Colonic mucosa (tissue), 4 donors: ENCODE measurements at regions not wholly inside any gene's neighbourhood (a gene's known extent, or its start where the extent isn't known, plus 50 kb on each side); places are given as distances from the start of the nearest gene placed in this dataset.

ENCODE experiments used
- DNase-seq: peaks from one replicate; pipeline ENCODE4 v3.0.0-alpha.2; 2020
- H3K27ac ChIP-seq: fragments of 200-600 bp; one replicate; pipeline ENCODE4 v1.8.0; 2021
- H3K27me3 ChIP-seq: fragments of 200-600 bp; one replicate; pipeline ENCODE4 v1.8.0; 2021
- H3K36me3 ChIP-seq: fragments of 200-600 bp; one replicate; pipeline ENCODE4 v1.8.0; 2021
- H3K4me1 ChIP-seq: fragments of 200-600 bp; one replicate; pipeline ENCODE4 v1.8.0; 2021; ENCODE audit warnings: mild to moderate bottlenecking
- H3K4me3 ChIP-seq: fragments of 200-600 bp; one replicate; pipeline ENCODE4 v1.8.0; 2021
- H3K9ac ChIP-seq, 2 donors: one replicate each; pipeline ENCODE4 v1.7.0; 2013; ENCODE audit warnings: control low read depth in 2 of 2, low read depth in 2 of 2, low read length in 2 of 2
- H3K9me3 ChIP-seq: fragments of 200-600 bp; one replicate; pipeline ENCODE4 v1.8.0; 2021
- CTCF ChIP-seq: fragments of 200-600 bp; IDR thresholded peaks from one replicate; pipeline ENCODE4 v1.8.0; 2022; ENCODE audit warnings: antibody characterized with exemption, mild to moderate bottlenecking
- intact Hi-C: fragments of 100-400 bp; cut with DNase I; formaldehyde crosslinking; loops from one replicate; pipeline ENCODE4 v1.14.1; 2022
- donor health status: healthy.
- donor health status: DM: no; HTN: no; CAD: no.
- donor health status: DM: no; HTN: no; CAD: no.

DNA sequence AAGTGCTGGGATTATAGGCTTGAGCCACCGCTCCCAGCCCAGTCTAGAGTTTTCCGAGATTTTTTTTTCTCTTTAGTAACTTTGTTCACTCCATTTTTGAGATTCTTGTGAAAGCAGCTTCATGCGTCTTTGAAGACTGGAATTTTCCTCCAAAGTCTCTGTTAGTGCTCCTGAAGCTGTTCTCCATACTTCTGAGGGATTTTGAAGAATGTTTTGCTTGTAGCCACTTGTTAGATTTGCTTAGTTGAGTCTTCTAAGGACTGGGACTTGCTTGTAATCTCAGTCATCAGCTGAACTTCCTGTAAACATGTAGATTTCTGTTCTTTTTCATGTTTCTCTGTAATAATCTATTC, 234.3 kb downstream of the MYCN start:
- intact Hi-C loops, result no loop called here
- Histone ChIP-seq H3K36me3 (no peaks in the 10 kb centered on the region), H3K27me3 (no peaks in the 10 kb centered on the region), H3K9me3 (no peaks in the 10 kb centered on the region), H3K9ac (no peak overlapping the region), H3K4me3 (no peak overlapping the region), H3K4me1 (no peaks in the 10 kb centered on the region), H3K27ac (no peak overlapping the region)
- no peak for TF ChIP-seq CTCF
- DNase-seq, result no peak

GRCh38 chr2:16173893-16174692, 233.7 kb downstream of the MYCN start:
- H3K9me3 ChIP-seq, result no peaks in the 10 kb centered on the region
- H3K4me3 ChIP-seq, result no peak overlapping the region
- H3K27me3 ChIP-seq, result no peaks in the 10 kb centered on the region
- intact Hi-C loops, result no loop called here
- H3K27ac ChIP-seq, result no peak overlapping the region
- no peaks in the 10 kb centered on the region for H3K4me1 ChIP-seq
- no peak for TF ChIP-seq CTCF
- H3K36me3 ChIP-seq, result no peaks in the 10 kb centered on the region
- DNase-seq, result no peak
- no peak overlapping the region for H3K9ac ChIP-seq

- TF ChIP-seq CTCF, result no peak
- H3K4me1 ChIP-seq, result no peaks in the 10 kb centered on the region
- no peak overlapping the region for H3K9ac ChIP-seq
- H3K27me3 ChIP-seq, result no peaks in the 10 kb centered on the region
- H3K9me3 ChIP-seq, result no peaks in the 10 kb centered on the region
- intact Hi-C loops, result no loop called here
- H3K27ac ChIP-seq, result no peak overlapping the region
- no peaks in the 10 kb centered on the region for H3K36me3 ChIP-seq
- H3K4me3 ChIP-seq, result no peak overlapping the region
- no peak for DNase-seq
These were observed 232.2 kb downstream of the MYCN start for GRCh38 chr2:16172324-16173175.

GRCh38 chr2:16171425-16171920, 231.1 kb downstream of the MYCN start:
- TF ChIP-seq CTCF, result no peak
- DNase-seq, result no peak
- intact Hi-C loops, result no loop called here
- no peaks in the 10 kb centered on the region for H3K4me1 ChIP-seq
- no peak overlapping the region for H3K9ac ChIP-seq
- no peak overlapping the region for H3K4me3 ChIP-seq
- no peaks in the 10 kb centered on the region for H3K27me3 ChIP-seq
- no peak overlapping the region for H3K27ac ChIP-seq
- no peaks in the 10 kb centered on the region for H3K9me3 ChIP-seq
- no peaks in the 10 kb centered on the region for H3K36me3 ChIP-seq

DNA sequence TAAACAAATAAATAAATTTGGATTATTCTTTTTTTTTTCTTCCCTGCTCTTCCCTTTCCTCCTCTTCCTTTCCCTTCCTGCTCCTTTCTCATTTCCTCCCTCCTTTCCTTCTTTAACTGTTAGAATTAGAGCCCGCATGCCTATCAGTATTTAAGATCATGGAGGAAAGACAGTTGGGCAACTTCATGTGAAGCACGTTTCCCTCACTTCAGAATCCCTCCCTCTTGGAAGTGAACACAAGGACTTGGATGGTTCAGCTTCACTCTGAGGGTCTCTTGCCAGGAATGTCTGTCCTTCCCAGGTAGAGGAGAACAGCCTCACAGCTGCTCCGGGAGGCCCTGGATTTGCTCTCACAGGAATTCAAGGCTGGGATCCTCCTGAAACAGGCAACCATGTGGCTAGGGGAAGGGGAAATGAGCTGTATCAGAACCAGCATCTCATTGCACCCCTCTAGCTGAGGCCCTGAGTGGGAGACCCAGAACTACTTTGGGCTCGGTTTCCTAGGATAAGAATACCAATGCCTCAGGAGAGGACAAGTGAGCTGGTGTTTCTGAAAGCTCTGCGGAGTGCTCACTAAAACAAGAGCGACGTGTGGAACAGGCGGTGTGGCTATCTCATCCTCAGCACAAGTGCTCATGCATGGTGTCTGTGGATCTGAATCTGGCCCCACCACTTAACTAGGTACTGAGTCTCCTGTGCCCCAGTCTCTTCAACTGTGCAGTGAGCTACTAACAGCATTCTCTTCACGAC, 230.5 kb downstream of the MYCN start:
- TF ChIP-seq CTCF, result no peak

More for the DNA sequence above, 230.5 kb downstream of the MYCN start:
- no peaks in the 10 kb centered on the region for H3K9me3 ChIP-seq
- H3K4me1 ChIP-seq, result no peaks in the 10 kb centered on the region
- intact Hi-C loops, result no loop called here
- H3K4me3 ChIP-seq, result no peak overlapping the region
- DNase-seq, result no peak
- no peaks in the 10 kb centered on the region for H3K36me3 ChIP-seq
- no peak overlapping the region for H3K27ac ChIP-seq
- H3K9ac ChIP-seq, result no peak overlapping the region
- H3K27me3 ChIP-seq, result no peaks in the 10 kb centered on the region
